Activated T-helper 1 cell treated with anti-CD3 and anti-CD28 coated beads, Interleukin-12 subunit alpha, Interleukin-12 subunit beta, Interleukin-2, Interleukin-4 antibody, amounts not matched to agents 30 ng/mL and 10 ng/mL and 1 ng/mL, durations not matched to agents 14 hours and 24 hours and 36 hours (primary cell): ENCODE measurements at regions not wholly inside any gene's neighbourhood (a gene's known extent, or its start where the extent isn't known, plus 50 kb on each side); places are given as distances from the start of the nearest gene placed in this dataset.

ENCODE experiments used
- DNase-seq: peaks from one replicate; pipeline ENCODE4 v3.0.0; 2021; ENCODE audit warnings: low spot score
- H3K27ac Mint-ChIP-seq: one replicate; pipeline ENCODE4 v1.8.0; 2021; ENCODE audit warnings: mild to moderate bottlenecking, mixed read lengths
- H3K27me3 Mint-ChIP-seq: one replicate; pipeline ENCODE4 v1.8.0; 2022; ENCODE audit warnings: mild to moderate bottlenecking, moderate library complexity, mixed read lengths; ENCODE audit not compliant: insufficient read depth
- H3K36me3 Mint-ChIP-seq: one replicate; pipeline ENCODE4 v1.8.0; 2021; ENCODE audit warnings: low read depth, mixed read lengths
- H3K4me1 Mint-ChIP-seq: one replicate; pipeline ENCODE4 v1.8.0; 2021; ENCODE audit warnings: low read depth, mixed read lengths
- H3K4me3 Mint-ChIP-seq: one replicate; pipeline ENCODE4 v1.8.0; 2021; ENCODE audit warnings: mild to moderate bottlenecking, moderate library complexity, mixed read lengths
- H3K9me3 Mint-ChIP-seq: one replicate; pipeline ENCODE4 v1.8.0; 2021; ENCODE audit warnings: mixed read lengths
- intact Hi-C: fragments of 100-400 bp; cut with micrococcal nuclease; formaldehyde crosslinking; loops from one replicate; pipeline ENCODE4 v1.15.1; 2024

- Mint-ChIP-seq H3K36me3 (no peaks in the 10 kb centered on the region), H3K4me1 (peaks cover 11% of the 10 kb centered on the region), H3K9me3 (peaks cover 3% of the 10 kb centered on the region), H3K4me3 (no peak overlapping the region), H3K27me3 (no peaks in the 10 kb centered on the region), H3K27ac (no peak overlapping the region)
- intact Hi-C loops: loop anchor here (10.0 kb wide), 1 partner anchor 530 kb away; the partner anchor contains the start of gene NBAS
- DNase-seq: no peak
Measured at GRCh38 chr2:15034860-15035259, 402.3 kb downstream of the LRATD1 start.

GRCh38 chr2:15038366-15039364, 406.1 kb downstream of the LRATD1 start:
- H3K27me3 Mint-ChIP-seq: no peaks in the 10 kb centered on the region
- H3K9me3 Mint-ChIP-seq: peaks cover 3% of the 10 kb centered on the region
- H3K4me1 Mint-ChIP-seq: peaks cover 11% of the 10 kb centered on the region
- no peak overlapping the region for H3K4me3 Mint-ChIP-seq
- DNase-seq: no peak
- H3K27ac Mint-ChIP-seq: peak overlapping the region; percentile 3
- no peaks in the 10 kb centered on the region for H3K36me3 Mint-ChIP-seq
- intact Hi-C loops: loop anchor here (1.0 to 10.0 kb wide), 2 partner anchors 139 to 526 kb away; partner anchors contain the start of gene NBAS

GRCh38 chr2:15040429-15041084, 408.0 kb downstream of the LRATD1 start:
- H3K36me3 Mint-ChIP-seq: no peaks in the 10 kb centered on the region
- no peak for DNase-seq
- peaks cover 11% of the 10 kb centered on the region for H3K4me1 Mint-ChIP-seq
- no peaks in the 10 kb centered on the region for H3K27me3 Mint-ChIP-seq
- intact Hi-C loops: no loop called here
- peaks cover under 1% of the 10 kb centered on the region for H3K9me3 Mint-ChIP-seq
- no peak overlapping the region for H3K27ac Mint-ChIP-seq
- no peak overlapping the region for H3K4me3 Mint-ChIP-seq

GRCh38 chr2:15041429-15041837, 408.9 kb downstream of the LRATD1 start:
- no peak overlapping the region for H3K27ac Mint-ChIP-seq
- H3K4me1 Mint-ChIP-seq: peaks cover 11% of the 10 kb centered on the region
- no peaks in the 10 kb centered on the region for H3K27me3 Mint-ChIP-seq
- intact Hi-C loops: no loop called here
- no peaks in the 10 kb centered on the region for H3K9me3 Mint-ChIP-seq
- H3K36me3 Mint-ChIP-seq: no peaks in the 10 kb centered on the region
- DNase-seq: no peak
- no peak overlapping the region for H3K4me3 Mint-ChIP-seq

GRCh38 chr2:15042801-15043217, 410.3 kb downstream of the LRATD1 start:
- DNase-seq: no peak
- H3K9me3 Mint-ChIP-seq: no peaks in the 10 kb centered on the region
- peaks cover 11% of the 10 kb centered on the region for H3K4me1 Mint-ChIP-seq
- H3K27ac Mint-ChIP-seq: no peak overlapping the region
- H3K27me3 Mint-ChIP-seq: no peaks in the 10 kb centered on the region
- intact Hi-C loops: no loop called here
- H3K36me3 Mint-ChIP-seq: no peaks in the 10 kb centered on the region
- no peak overlapping the region for H3K4me3 Mint-ChIP-seq

GRCh38 chr2:15043336-15044058, 411.0 kb downstream of the LRATD1 start:
- Mint-ChIP-seq H3K36me3 (no peaks in the 10 kb centered on the region), H3K27me3 (no peaks in the 10 kb centered on the region), H3K4me1 (peaks cover 9% of the 10 kb centered on the region), H3K9me3 (no peaks in the 10 kb centered on the region), H3K27ac (no peak overlapping the region), H3K4me3 (no peak overlapping the region)
- DNase-seq: no peak
- intact Hi-C loops: no loop called here

- no peaks in the 10 kb centered on the region for H3K9me3 Mint-ChIP-seq
- H3K4me1 Mint-ChIP-seq: no peaks in the 10 kb centered on the region
- H3K27ac Mint-ChIP-seq: no peak overlapping the region
- no peaks in the 10 kb centered on the region for H3K27me3 Mint-ChIP-seq
- no peak for DNase-seq
- no peaks in the 10 kb centered on the region for H3K36me3 Mint-ChIP-seq
- no peak overlapping the region for H3K4me3 Mint-ChIP-seq
- intact Hi-C loops: no loop called here
Measured at GRCh38 chr2:15045054-15045453, 412.5 kb downstream of the LRATD1 start.

GRCh38 chr2:15047184-15047583, 414.7 kb downstream of the LRATD1 start:
- H3K27ac Mint-ChIP-seq: no peak overlapping the region
- H3K4me1 Mint-ChIP-seq: no peaks in the 10 kb centered on the region
- no peaks in the 10 kb centered on the region for H3K27me3 Mint-ChIP-seq
- no peaks in the 10 kb centered on the region for H3K9me3 Mint-ChIP-seq
- DNase-seq: no peak
- no peaks in the 10 kb centered on the region for H3K36me3 Mint-ChIP-seq
- H3K4me3 Mint-ChIP-seq: no peak overlapping the region
- intact Hi-C loops: no loop called here

- no peaks in the 10 kb centered on the region for H3K36me3 Mint-ChIP-seq
- no peaks in the 10 kb centered on the region for H3K9me3 Mint-ChIP-seq
- H3K4me1 Mint-ChIP-seq: no peaks in the 10 kb centered on the region
- H3K4me3 Mint-ChIP-seq: no peak overlapping the region
- H3K27me3 Mint-ChIP-seq: no peaks in the 10 kb centered on the region
- no peak for DNase-seq
- no peak overlapping the region for H3K27ac Mint-ChIP-seq
- intact Hi-C loops: no loop called here
Measured at GRCh38 chr2:15048000-15048399, 415.5 kb downstream of the LRATD1 start.

- no peaks in the 10 kb centered on the region for H3K36me3 Mint-ChIP-seq
- no peaks in the 10 kb centered on the region for H3K9me3 Mint-ChIP-seq
- DNase-seq: no peak
- intact Hi-C loops: no loop called here
- no peaks in the 10 kb centered on the region for H3K4me1 Mint-ChIP-seq
- H3K27ac Mint-ChIP-seq: no peak overlapping the region
- H3K27me3 Mint-ChIP-seq: no peaks in the 10 kb centered on the region
- no peak overlapping the region for H3K4me3 Mint-ChIP-seq
Measured at GRCh38 chr2:15049096-15049993, 416.8 kb downstream of the LRATD1 start.

GRCh38 chr2:15050483-15050882, 418.0 kb downstream of the LRATD1 start:
- Mint-ChIP-seq H3K36me3 (no peaks in the 10 kb centered on the region), H3K27me3 (peaks cover 2% of the 10 kb centered on the region), H3K4me3 (no peak overlapping the region), H3K4me1 (no peaks in the 10 kb centered on the region), H3K27ac (no peak overlapping the region), H3K9me3 (no peaks in the 10 kb centered on the region)
- no peak for DNase-seq
- intact Hi-C loops: no loop called here

GRCh38 chr2:15053542-15053941, 421.0 kb downstream of the LRATD1 start:
- intact Hi-C loops: no loop called here
- H3K9me3 Mint-ChIP-seq: peaks cover 3% of the 10 kb centered on the region
- peaks cover 5% of the 10 kb centered on the region for H3K27me3 Mint-ChIP-seq
- H3K4me3 Mint-ChIP-seq: no peak overlapping the region
- H3K27ac Mint-ChIP-seq: no peak overlapping the region
- no peaks in the 10 kb centered on the region for H3K4me1 Mint-ChIP-seq
- H3K36me3 Mint-ChIP-seq: no peaks in the 10 kb centered on the region
- no peak for DNase-seq
